Fibroblast of lung (primary cell): ENCODE measurements at regions not wholly inside any gene's neighbourhood (a gene's known extent, or its start where the extent isn't known, plus 50 kb on each side); places are given as distances from the start of the nearest gene placed in this dataset.

Source experiments
- EZH2 ChIP-seq: IDR thresholded peaks from 2 replicates; pipeline ENCODE4 v1.5.1; 2012; ENCODE audit warnings: low read length, control low read depth, mild to moderate bottlenecking; ENCODE audit errors: missing control alignments
- TF ChIP-seq, protein P1 (sequence below), 2 donors: IDR thresholded peaks in 1 of 2; conservative IDR thresholded peaks in 1 of 2; 1 replicate in 1 of 2; 2 replicates in 1 of 2; pipeline ENCODE4 v1.5.1; 2011 to 2012; ENCODE audit warnings: low read length in 2 of 2, control low read depth in 1 of 2, inconsistent platforms in 1 of 2, low read depth in 1 of 2, mild to moderate bottlenecking in 1 of 2

DNA sequence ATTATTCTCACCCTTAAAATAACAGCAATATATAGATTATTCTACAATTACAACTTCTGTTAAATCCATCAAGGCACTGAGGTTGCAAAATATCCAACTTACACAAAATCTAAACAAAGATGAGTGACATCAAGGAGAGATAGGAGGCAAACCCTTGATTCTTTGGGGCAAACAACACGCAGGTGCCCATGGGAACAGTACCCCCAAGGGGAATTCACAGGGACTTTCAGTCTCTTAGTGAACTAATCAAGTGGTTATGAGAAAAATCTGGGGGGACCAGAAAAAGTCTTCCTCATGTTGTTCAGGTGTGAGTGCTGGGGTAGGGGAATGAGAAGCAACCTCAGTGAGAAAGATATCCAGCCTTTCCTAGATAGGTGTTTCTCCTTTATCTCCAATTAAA lies 1107.9 kb downstream of the PLA2G4A start:
- TF ChIP-seq, protein P1, sequence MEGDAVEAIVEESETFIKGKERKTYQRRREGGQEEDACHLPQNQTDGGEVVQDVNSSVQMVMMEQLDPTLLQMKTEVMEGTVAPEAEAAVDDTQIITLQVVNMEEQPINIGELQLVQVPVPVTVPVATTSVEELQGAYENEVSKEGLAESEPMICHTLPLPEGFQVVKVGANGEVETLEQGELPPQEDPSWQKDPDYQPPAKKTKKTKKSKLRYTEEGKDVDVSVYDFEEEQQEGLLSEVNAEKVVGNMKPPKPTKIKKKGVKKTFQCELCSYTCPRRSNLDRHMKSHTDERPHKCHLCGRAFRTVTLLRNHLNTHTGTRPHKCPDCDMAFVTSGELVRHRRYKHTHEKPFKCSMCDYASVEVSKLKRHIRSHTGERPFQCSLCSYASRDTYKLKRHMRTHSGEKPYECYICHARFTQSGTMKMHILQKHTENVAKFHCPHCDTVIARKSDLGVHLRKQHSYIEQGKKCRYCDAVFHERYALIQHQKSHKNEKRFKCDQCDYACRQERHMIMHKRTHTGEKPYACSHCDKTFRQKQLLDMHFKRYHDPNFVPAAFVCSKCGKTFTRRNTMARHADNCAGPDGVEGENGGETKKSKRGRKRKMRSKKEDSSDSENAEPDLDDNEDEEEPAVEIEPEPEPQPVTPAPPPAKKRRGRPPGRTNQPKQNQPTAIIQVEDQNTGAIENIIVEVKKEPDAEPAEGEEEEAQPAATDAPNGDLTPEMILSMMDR (conservative IDR thresholded peaks at IDR 0.05 in 1 of 2, IDR thresholded peaks at IDR 0.05 in 1 of 2; ENCODE audit: low read depth in 1 of 2, low read length in 2 of 2): no peak
- TF ChIP-seq EZH2: no peak
